H9 (cell line): ENCODE measurements at regions not wholly inside any gene's neighbourhood (a gene's known extent, or its start where the extent isn't known, plus 50 kb on each side); places are given as distances from the start of the nearest gene placed in this dataset.

Experiments
- DNase-seq: peaks from one replicate; pipeline ENCODE4 v3.0.0-alpha.2; 2017
- H2AFZ ChIP-seq: one replicate; pipeline ENCODE4 v1.6.1; 2013; ENCODE audit warnings: mild to moderate bottlenecking, low read length, control low read depth, moderate library complexity
- H2AK5ac ChIP-seq: 2 replicates; pipeline ENCODE4 v1.6.1; 2013; ENCODE audit warnings: low read length, control low read depth, mixed read lengths; ENCODE audit not compliant: insufficient read length
- H2BK120ac ChIP-seq: one replicate; pipeline ENCODE4 v1.6.1; 2013; ENCODE audit warnings: low read depth, mild to moderate bottlenecking, low read length, control low read depth, inconsistent platforms; ENCODE audit not compliant: poor library complexity, severe bottlenecking
- H2BK12ac ChIP-seq: 2 replicates; pipeline ENCODE4 v1.6.1; 2013; ENCODE audit warnings: low read length, control low read depth, mixed read lengths, low read depth; ENCODE audit not compliant: insufficient read length
- H2BK15ac ChIP-seq: 2 replicates; pipeline ENCODE4 v1.6.1; 2013; ENCODE audit warnings: low read depth, low read length, control low read depth
- H2BK20ac ChIP-seq: one replicate; pipeline ENCODE4 v1.6.1; 2013; ENCODE audit warnings: low read depth, mild to moderate bottlenecking, low read length, control low read depth, inconsistent platforms; ENCODE audit not compliant: poor library complexity, severe bottlenecking
- H2BK5ac ChIP-seq: 2 replicates; pipeline ENCODE4 v1.6.1; 2013; ENCODE audit warnings: low read length, control low read depth, mixed read lengths; ENCODE audit not compliant: insufficient read length
- H3K14ac ChIP-seq: 2 replicates; pipeline ENCODE4 v1.6.1; 2013; ENCODE audit warnings: low read length, control low read depth; ENCODE audit not compliant: insufficient read depth
- H3K18ac ChIP-seq: 2 replicates; pipeline ENCODE4 v1.6.1; 2013; ENCODE audit warnings: low read depth, mild to moderate bottlenecking, mixed read lengths, low read length, control low read depth; ENCODE audit not compliant: insufficient read length
- H3K23ac ChIP-seq: 2 replicates; pipeline ENCODE4 v1.6.1; 2013; ENCODE audit warnings: low read length, control low read depth, mixed read lengths, low read depth; ENCODE audit not compliant: insufficient read length
- H3K23me2 ChIP-seq: 2 replicates; pipeline ENCODE4 v1.6.1; 2013; ENCODE audit warnings: low read depth, mild to moderate bottlenecking, mixed read lengths, low read length, control low read depth; ENCODE audit not compliant: insufficient read length, poor library complexity, severe bottlenecking
- H3K27ac ChIP-seq: 2 replicates; pipeline ENCODE4 v1.5.1; 2013; ENCODE audit warnings: low read length, control low read depth, mixed read lengths, low read depth; ENCODE audit not compliant: insufficient read length
- H3K27me3 ChIP-seq: 2 replicates; pipeline ENCODE4 v1.6.1; 2013; ENCODE audit warnings: low read length, control low read depth, inconsistent platforms; ENCODE audit not compliant: insufficient read depth
- H3K4ac ChIP-seq: 2 replicates; pipeline ENCODE4 v1.6.1; 2013; ENCODE audit warnings: low read depth, mild to moderate bottlenecking, control low read depth, inconsistent platforms, low read length, moderate library complexity
- H3K4me1 ChIP-seq: 2 replicates; pipeline ENCODE4 v1.6.1; 2013; ENCODE audit warnings: low read length, control low read depth, inconsistent platforms; ENCODE audit not compliant: insufficient read depth
- H3K4me2 ChIP-seq: 2 replicates; pipeline ENCODE4 v1.6.1; 2013; ENCODE audit warnings: low read length, control low read depth, mixed read lengths; ENCODE audit not compliant: insufficient read length, insufficient read depth
- H3K56ac ChIP-seq: 2 replicates; pipeline ENCODE4 v1.6.1; 2013; ENCODE audit warnings: low read depth, mild to moderate bottlenecking, mixed read lengths, low read length, control low read depth; ENCODE audit not compliant: insufficient read length
- H3K79me1 ChIP-seq: 2 replicates; pipeline ENCODE4 v1.6.1; 2013; ENCODE audit warnings: low read depth, mild to moderate bottlenecking, moderate library complexity, low read length, control low read depth, inconsistent platforms; ENCODE audit not compliant: insufficient read depth, poor library complexity, severe bottlenecking
- H3K79me2 ChIP-seq: 2 replicates; pipeline ENCODE4 v1.6.1; 2013; ENCODE audit warnings: low read length, control low read depth, inconsistent platforms; ENCODE audit not compliant: insufficient read depth
- H3K9ac ChIP-seq: 2 replicates; pipeline ENCODE4 v1.6.1; 2013; ENCODE audit warnings: low read length, control low read depth, mixed read lengths; ENCODE audit not compliant: insufficient read length; ENCODE audit errors: extremely low read depth
- H3K9me3 ChIP-seq: one replicate; pipeline ENCODE4 v1.6.1; 2013; ENCODE audit warnings: low read depth, low read length, inconsistent platforms; ENCODE audit not compliant: control insufficient read depth
- H3T11ph ChIP-seq: one replicate; pipeline ENCODE4 v1.6.1; 2013; ENCODE audit warnings: mild to moderate bottlenecking, low read length, control low read depth, inconsistent platforms
- H4K20me1 ChIP-seq: one replicate; pipeline ENCODE4 v1.6.1; 2013; ENCODE audit not compliant: control insufficient read depth, insufficient read length, insufficient read depth
- H4K5ac ChIP-seq: 2 replicates; pipeline ENCODE4 v1.6.1; 2013; ENCODE audit warnings: low read depth, mild to moderate bottlenecking, mixed read lengths, low read length, control low read depth; ENCODE audit not compliant: insufficient read length
- H4K8ac ChIP-seq: replicated peaks from 2 replicates; pipeline ENCODE4 v1.6.1; 2013; ENCODE audit warnings: low read length, control low read depth, mixed read lengths, low read depth; ENCODE audit not compliant: insufficient read length
- H4K91ac ChIP-seq: 2 replicates; pipeline ENCODE4 v1.6.1; 2013; ENCODE audit warnings: low read depth, mild to moderate bottlenecking, moderate library complexity, mixed read lengths, low read length, control low read depth; ENCODE audit not compliant: insufficient read length
- H3K27ac Mint-ChIP-seq, 3 experiments: 2 replicates in 2 of 3; 3 replicates in 1 of 3; pipeline ENCODE4 v1.8.0; 2020 to 2021; ENCODE audit warnings: mixed read lengths in 3 of 3, mild to moderate bottlenecking in 1 of 3, moderate library complexity in 1 of 3
- H3K27me3 Mint-ChIP-seq: 2 replicates; pipeline ENCODE4 v1.8.0; 2021; ENCODE audit warnings: low read depth, mild to moderate bottlenecking, moderate library complexity, mixed read lengths
- H3K36me3 Mint-ChIP-seq, 3 experiments: 2 replicates in 2 of 3; 3 replicates in 1 of 3; pipeline ENCODE4 v1.8.0; 2020 to 2021; ENCODE audit warnings: low read depth in 3 of 3, mixed read lengths in 3 of 3; ENCODE audit not compliant: insufficient read depth in 1 of 3
- H3K4me1 Mint-ChIP-seq, 2 experiments: 2 replicates each; pipeline ENCODE4 v1.8.0; 2020; ENCODE audit warnings: mixed read lengths in 2 of 2
- H3K4me3 Mint-ChIP-seq, 2 experiments: 2 replicates in 1 of 2; 3 replicates in 1 of 2; pipeline ENCODE4 v1.8.0; 2020 to 2021; ENCODE audit warnings: mild to moderate bottlenecking in 2 of 2, mixed read lengths in 2 of 2, moderate library complexity in 1 of 2
- H3K9me3 Mint-ChIP-seq, 2 experiments: 2 replicates in 1 of 2; 3 replicates in 1 of 2; pipeline ENCODE4 v1.8.0; 2020; ENCODE audit warnings: mild to moderate bottlenecking in 2 of 2, mixed read lengths in 2 of 2, moderate library complexity in 1 of 2
- CTCF ChIP-seq: fragments of 200-600 bp; sonication (generic); conservative IDR thresholded peaks from 3 replicates; pipeline ENCODE4 v1.8.0; 2021; ENCODE audit warnings: antibody characterized with exemption, mild to moderate bottlenecking

- no peaks in the 10 kb centered on the region for H3K4me1 ChIP-seq
- H2BK15ac ChIP-seq = no peak overlapping the region
- H3K27me3 Mint-ChIP-seq = no peaks in the 10 kb centered on the region
- no peak overlapping the region for H3K14ac ChIP-seq
- H2BK120ac ChIP-seq = no peak overlapping the region
- no peak overlapping the region for H3K27ac ChIP-seq
- H3K9me3 Mint-ChIP-seq = no peaks in the 10 kb centered on the region
- no peak overlapping the region for H2AK5ac ChIP-seq
- no peak for DNase-seq
- no peaks in the 10 kb centered on the region for H3K79me1 ChIP-seq
- no peaks in the 10 kb centered on the region for H3K36me3 Mint-ChIP-seq
- H3K23me2 ChIP-seq = no peaks in the 10 kb centered on the region
- H3K4ac ChIP-seq = no peak overlapping the region
- H4K5ac ChIP-seq = no peak overlapping the region
- H2AFZ ChIP-seq = no peak overlapping the region
- no peak overlapping the region for H3K18ac ChIP-seq
- H3K4me2 ChIP-seq = no peak overlapping the region
- no peak overlapping the region for H3K4me3 Mint-ChIP-seq
- no peaks in the 10 kb centered on the region for H3K9me3 ChIP-seq
- TF ChIP-seq CTCF = no peak
- H4K20me1 ChIP-seq = no peaks in the 10 kb centered on the region
- H3K56ac ChIP-seq = no peak overlapping the region
- no peak overlapping the region for H4K91ac ChIP-seq
- no peak overlapping the region for H3K9ac ChIP-seq
- no peak overlapping the region for H2BK20ac ChIP-seq
- peaks cover 0 to 9% of the 10 kb centered on the region in 2 experiments; a peak in 1 of 4 replicates for H3K4me1 Mint-ChIP-seq
- no peaks in the 10 kb centered on the region for H3K27me3 ChIP-seq
- no peak overlapping the region for H3K27ac Mint-ChIP-seq
- H2BK12ac ChIP-seq = no peak overlapping the region
- no peak overlapping the region for H2BK5ac ChIP-seq
- H4K8ac ChIP-seq = no peak overlapping the region
- H3T11ph ChIP-seq = no peak overlapping the region
- no peak overlapping the region for H3K23ac ChIP-seq
- no peaks in the 10 kb centered on the region for H3K79me2 ChIP-seq
These were observed 316.6 kb downstream of the SNX13 start for GRCh38 chr7:17623546-17624185.
